ENCODE measurements at regions not wholly inside any gene's neighbourhood (a gene's known extent, or its start where the extent isn't known, plus 50 kb on each side); places are given as distances from the start of the nearest gene placed in this dataset.

DNA sequence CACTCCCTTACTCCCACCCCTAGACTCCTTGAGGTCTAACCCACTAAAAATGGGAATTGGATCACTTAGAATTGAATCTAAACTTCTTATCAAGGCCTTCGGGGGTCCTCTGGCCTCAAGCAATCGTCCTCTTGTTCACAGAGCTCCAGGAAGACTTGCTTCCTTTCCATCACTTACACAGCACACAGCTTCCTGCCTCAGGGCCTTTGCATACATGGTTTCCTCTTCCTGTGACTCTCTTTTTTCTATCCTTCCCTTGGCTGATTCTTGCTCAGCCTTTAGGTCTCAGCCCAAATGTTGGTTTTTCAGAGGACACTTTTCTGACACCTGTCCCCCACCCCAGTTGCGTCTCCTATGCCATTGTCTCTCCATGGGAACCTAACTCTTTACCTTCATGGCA lies 50.0 kb upstream of the ALDH1B1 start:
- H3K27ac Mint-ChIP-seq = no peak overlapping the region

DNA sequence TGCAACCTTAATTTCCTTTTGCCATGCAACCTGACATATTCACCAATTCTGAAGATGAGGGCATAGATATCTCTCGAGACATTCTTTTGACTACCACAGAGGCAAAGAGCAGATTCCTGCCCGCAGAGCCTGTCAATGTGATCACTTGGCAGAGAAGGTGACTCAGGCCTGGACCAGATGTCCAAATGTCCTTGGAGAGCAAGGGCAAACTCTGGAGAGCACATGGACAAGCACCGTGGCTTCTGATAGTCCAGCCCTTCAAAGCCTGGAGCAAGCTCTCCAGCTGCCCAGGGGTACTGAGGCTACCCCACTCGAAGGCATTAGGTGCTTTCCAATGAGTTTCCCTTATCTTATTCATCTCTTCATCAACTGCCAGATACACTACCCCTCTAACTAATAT lies 50.4 kb upstream of the ALDH1B1 start:
- ChIA-PET CTCF (no interaction called here), POLR2A (no interaction called here)
- Mint-ChIP-seq H3K27me3 (ENCODE audit: low read depth) (peaks cover 31% of the 10 kb centered on the region), H3K27ac (no peak overlapping the region), H3K4me3 (no peak overlapping the region), H3K4me1 (peaks cover 10% of the 10 kb centered on the region), H3K9me3 (peaks cover 15% of the 10 kb centered on the region), H3K36me3 (no peaks in the 10 kb centered on the region)
- no peak for TF ChIP-seq ZNF317 (CRISPR knock-in tag; IDR thresholded peaks at IDR 0.05; ENCODE audit: borderline replicate concordance, low read depth)
- TF ChIP-seq, protein P1, sequence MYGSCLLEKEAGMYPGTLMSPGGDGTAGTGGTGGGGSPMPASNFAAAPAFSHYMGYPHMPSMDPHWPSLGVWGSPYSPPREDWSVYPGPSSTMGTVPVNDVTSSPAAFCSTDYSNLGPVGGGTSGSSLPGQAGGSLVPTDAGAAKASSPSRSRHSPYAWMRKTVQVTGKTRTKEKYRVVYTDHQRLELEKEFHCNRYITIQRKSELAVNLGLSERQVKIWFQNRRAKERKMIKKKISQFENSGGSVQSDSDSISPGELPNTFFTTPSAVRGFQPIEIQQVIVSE (CRISPR knock-in tag; IDR thresholded peaks at IDR 0.05; ENCODE audit: borderline replicate concordance) = no peak
- no peak for TF ChIP-seq ESRRA (CRISPR knock-in tag; IDR thresholded peaks at IDR 0.05; ENCODE audit: borderline replicate concordance)
- no peak for TF ChIP-seq NR1H2 (CRISPR knock-in tag; IDR thresholded peaks at IDR 0.05)
- no peak for TF ChIP-seq ZNF396 (CRISPR knock-in tag; IDR thresholded peaks at IDR 0.05; ENCODE audit: borderline replicate concordance)
- DNase-seq (ENCODE audit: low spot score) (no peak), ATAC-seq (no peak)

More for the DNA sequence above, 50.0 kb upstream of the ALDH1B1 start:
- peaks cover 15% of the 10 kb centered on the region for H3K9me3 Mint-ChIP-seq
- DNase-seq (ENCODE audit: low spot score) (no peak), ATAC-seq (no peak)
- H3K36me3 Mint-ChIP-seq = no peaks in the 10 kb centered on the region
- POLR2A ChIA-PET = no interaction called here
- H3K4me1 Mint-ChIP-seq = peaks cover 13% of the 10 kb centered on the region
- no peak overlapping the region for H3K4me3 Mint-ChIP-seq
- H3K27me3 Mint-ChIP-seq (ENCODE audit: low read depth) = peaks cover 30% of the 10 kb centered on the region
- CTCF ChIA-PET = no interaction called here
- TF ChIP-seq, protein P2, sequence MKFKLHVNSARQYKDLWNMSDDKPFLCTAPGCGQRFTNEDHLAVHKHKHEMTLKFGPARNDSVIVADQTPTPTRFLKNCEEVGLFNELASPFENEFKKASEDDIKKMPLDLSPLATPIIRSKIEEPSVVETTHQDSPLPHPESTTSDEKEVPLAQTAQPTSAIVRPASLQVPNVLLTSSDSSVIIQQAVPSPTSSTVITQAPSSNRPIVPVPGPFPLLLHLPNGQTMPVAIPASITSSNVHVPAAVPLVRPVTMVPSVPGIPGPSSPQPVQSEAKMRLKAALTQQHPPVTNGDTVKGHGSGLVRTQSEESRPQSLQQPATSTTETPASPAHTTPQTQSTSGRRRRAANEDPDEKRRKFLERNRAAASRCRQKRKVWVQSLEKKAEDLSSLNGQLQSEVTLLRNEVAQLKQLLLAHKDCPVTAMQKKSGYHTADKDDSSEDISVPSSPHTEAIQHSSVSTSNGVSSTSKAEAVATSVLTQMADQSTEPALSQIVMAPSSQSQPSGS (CRISPR knock-in tag; IDR thresholded peaks at IDR 0.05; ENCODE audit: borderline replicate concordance, low read depth) = no peak
- TF ChIP-seq TEAD1 (CRISPR knock-in tag; IDR thresholded peaks at IDR 0.05) (no peak), MXD4 (CRISPR knock-in tag; IDR thresholded peaks at IDR 0.05; ENCODE audit: borderline replicate concordance) (no peak), TP53 (CRISPR knock-in tag; IDR thresholded peaks at IDR 0.05) (no peak), ELF4 (CRISPR knock-in tag; IDR thresholded peaks at IDR 0.05; ENCODE audit: low read depth) (no peak)
- TF ChIP-seq, protein P3, sequence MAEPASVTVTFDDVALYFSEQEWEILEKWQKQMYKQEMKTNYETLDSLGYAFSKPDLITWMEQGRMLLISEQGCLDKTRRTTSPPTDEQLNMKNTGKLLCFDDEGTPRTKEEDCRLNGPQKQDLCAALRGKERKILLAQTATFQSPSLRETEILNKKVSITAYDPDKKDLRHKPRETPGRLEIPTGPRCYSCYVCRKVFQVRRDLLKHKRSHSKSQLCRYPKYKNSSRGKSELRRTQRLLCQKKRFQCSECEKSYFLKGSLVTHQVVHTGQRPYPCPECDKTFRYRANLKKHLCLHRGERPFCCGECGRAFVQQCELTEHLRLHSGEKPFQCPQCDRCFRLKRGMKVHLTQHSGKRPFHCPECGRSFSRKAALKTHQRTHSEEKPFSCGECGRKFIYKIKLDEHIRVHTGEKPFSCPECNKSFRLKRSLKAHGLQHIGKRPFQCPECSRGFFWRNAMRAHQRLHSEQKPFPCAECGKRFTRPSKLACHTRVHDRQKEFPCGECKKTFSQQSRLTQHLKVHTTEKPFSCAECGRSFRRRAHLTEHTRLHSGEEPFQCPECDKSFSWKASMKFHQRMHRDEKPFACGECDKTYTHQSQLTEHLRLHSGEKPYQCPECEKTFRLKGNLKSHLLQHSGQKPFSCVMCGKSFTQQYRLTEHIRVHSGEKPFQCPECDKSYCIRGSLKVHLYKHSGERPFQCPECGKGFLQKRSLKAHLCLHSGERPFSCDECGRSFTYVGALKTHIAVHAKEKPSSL (CRISPR knock-in tag; conservative IDR thresholded peaks at IDR 0.05) = no peak

DNA sequence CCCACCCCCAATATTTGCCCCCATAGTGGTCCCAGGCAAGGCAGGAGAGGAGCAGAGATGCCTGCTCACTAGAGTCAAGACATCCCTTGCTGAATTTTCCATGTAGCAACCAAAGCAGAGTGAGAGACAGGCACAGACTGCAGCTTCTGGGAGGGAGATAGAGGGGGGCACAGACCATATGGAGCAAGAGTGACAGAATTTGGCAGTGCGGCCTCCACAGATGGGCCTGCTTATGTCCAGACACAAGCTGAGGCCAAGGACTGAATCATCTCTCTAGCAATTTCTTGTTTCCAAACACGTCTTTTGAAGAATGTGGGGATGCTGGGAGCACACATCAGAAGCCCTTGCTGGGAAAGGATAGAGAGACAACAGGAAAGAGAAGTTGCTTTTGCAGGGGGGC lies 53.0 kb upstream of the ALDH1B1 start:
- CTCF ChIA-PET = no interaction called here
- POLR2A ChIA-PET = no interaction called here
- DNase-seq (ENCODE audit: low spot score) (no peak), ATAC-seq (no peak)
- no peak overlapping the region for H3K27ac Mint-ChIP-seq
- H3K4me1 Mint-ChIP-seq = peaks cover 20% of the 10 kb centered on the region
- no peaks in the 10 kb centered on the region for H3K36me3 Mint-ChIP-seq
- H3K9me3 Mint-ChIP-seq = peaks cover 15% of the 10 kb centered on the region
- H3K4me3 Mint-ChIP-seq = no peak overlapping the region
- H3K27me3 Mint-ChIP-seq (ENCODE audit: low read depth) = peaks cover 22% of the 10 kb centered on the region
- TF ChIP-seq SP1 (CRISPR knock-in tag; conservative IDR thresholded peaks at IDR 0.05) (no peak), ZNF232 (CRISPR knock-in tag; IDR thresholded peaks at IDR 0.05) (no peak), ZNF416 (CRISPR knock-in tag; IDR thresholded peaks at IDR 0.05) (no peak), ZNF423 (CRISPR knock-in tag; IDR thresholded peaks at IDR 0.05) (no peak), KAT7 (CRISPR knock-in tag; IDR thresholded peaks at IDR 0.05; ENCODE audit: borderline replicate concordance) (no peak)
- TF ChIP-seq, protein P4, sequence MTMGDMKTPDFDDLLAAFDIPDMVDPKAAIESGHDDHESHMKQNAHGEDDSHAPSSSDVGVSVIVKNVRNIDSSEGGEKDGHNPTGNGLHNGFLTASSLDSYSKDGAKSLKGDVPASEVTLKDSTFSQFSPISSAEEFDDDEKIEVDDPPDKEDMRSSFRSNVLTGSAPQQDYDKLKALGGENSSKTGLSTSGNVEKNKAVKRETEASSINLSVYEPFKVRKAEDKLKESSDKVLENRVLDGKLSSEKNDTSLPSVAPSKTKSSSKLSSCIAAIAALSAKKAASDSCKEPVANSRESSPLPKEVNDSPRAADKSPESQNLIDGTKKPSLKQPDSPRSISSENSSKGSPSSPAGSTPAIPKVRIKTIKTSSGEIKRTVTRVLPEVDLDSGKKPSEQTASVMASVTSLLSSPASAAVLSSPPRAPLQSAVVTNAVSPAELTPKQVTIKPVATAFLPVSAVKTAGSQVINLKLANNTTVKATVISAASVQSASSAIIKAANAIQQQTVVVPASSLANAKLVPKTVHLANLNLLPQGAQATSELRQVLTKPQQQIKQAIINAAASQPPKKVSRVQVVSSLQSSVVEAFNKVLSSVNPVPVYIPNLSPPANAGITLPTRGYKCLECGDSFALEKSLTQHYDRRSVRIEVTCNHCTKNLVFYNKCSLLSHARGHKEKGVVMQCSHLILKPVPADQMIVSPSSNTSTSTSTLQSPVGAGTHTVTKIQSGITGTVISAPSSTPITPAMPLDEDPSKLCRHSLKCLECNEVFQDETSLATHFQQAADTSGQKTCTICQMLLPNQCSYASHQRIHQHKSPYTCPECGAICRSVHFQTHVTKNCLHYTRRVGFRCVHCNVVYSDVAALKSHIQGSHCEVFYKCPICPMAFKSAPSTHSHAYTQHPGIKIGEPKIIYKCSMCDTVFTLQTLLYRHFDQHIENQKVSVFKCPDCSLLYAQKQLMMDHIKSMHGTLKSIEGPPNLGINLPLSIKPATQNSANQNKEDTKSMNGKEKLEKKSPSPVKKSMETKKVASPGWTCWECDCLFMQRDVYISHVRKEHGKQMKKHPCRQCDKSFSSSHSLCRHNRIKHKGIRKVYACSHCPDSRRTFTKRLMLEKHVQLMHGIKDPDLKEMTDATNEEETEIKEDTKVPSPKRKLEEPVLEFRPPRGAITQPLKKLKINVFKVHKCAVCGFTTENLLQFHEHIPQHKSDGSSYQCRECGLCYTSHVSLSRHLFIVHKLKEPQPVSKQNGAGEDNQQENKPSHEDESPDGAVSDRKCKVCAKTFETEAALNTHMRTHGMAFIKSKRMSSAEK (CRISPR knock-in tag; IDR thresholded peaks at IDR 0.05; ENCODE audit: borderline replicate concordance) = no peak
- TF ChIP-seq, protein P5, sequence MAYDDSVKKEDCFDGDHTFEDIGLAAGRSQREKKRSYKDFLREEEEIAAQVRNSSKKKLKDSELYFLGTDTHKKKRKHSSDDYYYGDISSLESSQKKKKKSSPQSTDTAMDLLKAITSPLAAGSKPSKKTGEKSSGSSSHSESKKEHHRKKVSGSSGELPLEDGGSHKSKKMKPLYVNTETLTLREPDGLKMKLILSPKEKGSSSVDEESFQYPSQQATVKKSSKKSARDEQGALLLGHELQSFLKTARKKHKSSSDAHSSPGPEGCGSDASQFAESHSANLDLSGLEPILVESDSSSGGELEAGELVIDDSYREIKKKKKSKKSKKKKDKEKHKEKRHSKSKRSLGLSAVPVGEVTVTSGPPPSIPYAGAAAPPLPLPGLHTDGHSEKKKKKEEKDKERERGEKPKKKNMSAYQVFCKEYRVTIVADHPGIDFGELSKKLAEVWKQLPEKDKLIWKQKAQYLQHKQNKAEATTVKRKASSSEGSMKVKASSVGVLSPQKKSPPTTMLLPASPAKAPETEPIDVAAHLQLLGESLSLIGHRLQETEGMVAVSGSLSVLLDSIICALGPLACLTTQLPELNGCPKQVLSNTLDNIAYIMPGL (CRISPR knock-in tag; IDR thresholded peaks at IDR 0.05) = no peak
- TF ChIP-seq, protein P6, sequence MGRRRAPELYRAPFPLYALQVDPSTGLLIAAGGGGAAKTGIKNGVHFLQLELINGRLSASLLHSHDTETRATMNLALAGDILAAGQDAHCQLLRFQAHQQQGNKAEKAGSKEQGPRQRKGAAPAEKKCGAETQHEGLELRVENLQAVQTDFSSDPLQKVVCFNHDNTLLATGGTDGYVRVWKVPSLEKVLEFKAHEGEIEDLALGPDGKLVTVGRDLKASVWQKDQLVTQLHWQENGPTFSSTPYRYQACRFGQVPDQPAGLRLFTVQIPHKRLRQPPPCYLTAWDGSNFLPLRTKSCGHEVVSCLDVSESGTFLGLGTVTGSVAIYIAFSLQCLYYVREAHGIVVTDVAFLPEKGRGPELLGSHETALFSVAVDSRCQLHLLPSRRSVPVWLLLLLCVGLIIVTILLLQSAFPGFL (CRISPR knock-in tag; IDR thresholded peaks at IDR 0.05; ENCODE audit: borderline replicate concordance) = no peak

Measured in WTC11 (cell line).